ENCODE measurements at regions not wholly inside any gene's neighbourhood (a gene's known extent, or its start where the extent isn't known, plus 50 kb on each side); places are given as distances from the start of the nearest gene placed in this dataset.

DNA sequence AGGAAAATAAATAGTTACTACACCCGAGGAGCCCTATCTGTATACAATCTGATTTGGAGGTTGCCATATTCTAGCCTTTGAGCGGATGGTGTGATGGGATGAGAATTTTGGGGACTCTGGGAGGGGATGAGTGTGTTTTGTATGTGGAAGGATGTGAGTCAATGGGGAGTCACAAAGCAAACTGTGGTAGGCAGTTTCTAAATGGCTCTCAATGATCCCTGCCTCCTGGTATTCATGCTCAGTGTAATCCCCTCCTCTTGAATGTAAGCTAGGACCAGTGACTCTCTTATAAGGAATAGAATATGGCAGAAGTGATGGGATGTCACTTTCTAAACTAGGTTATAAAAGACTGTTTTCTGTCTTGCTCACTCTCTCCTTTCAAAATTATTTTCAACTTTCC is 205.7 kb upstream of the RIOK2 start:
- TF ChIP-seq, protein P1, sequence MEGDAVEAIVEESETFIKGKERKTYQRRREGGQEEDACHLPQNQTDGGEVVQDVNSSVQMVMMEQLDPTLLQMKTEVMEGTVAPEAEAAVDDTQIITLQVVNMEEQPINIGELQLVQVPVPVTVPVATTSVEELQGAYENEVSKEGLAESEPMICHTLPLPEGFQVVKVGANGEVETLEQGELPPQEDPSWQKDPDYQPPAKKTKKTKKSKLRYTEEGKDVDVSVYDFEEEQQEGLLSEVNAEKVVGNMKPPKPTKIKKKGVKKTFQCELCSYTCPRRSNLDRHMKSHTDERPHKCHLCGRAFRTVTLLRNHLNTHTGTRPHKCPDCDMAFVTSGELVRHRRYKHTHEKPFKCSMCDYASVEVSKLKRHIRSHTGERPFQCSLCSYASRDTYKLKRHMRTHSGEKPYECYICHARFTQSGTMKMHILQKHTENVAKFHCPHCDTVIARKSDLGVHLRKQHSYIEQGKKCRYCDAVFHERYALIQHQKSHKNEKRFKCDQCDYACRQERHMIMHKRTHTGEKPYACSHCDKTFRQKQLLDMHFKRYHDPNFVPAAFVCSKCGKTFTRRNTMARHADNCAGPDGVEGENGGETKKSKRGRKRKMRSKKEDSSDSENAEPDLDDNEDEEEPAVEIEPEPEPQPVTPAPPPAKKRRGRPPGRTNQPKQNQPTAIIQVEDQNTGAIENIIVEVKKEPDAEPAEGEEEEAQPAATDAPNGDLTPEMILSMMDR (conservative IDR thresholded peaks at IDR 0.05; ENCODE audit: low read depth, low read length): no peak
- H3K4me3 ChIP-seq (ENCODE audit: low read depth, low read length): no peak overlapping the region
- no peak for DNase-seq (ENCODE audit: low read depth)

DNA sequence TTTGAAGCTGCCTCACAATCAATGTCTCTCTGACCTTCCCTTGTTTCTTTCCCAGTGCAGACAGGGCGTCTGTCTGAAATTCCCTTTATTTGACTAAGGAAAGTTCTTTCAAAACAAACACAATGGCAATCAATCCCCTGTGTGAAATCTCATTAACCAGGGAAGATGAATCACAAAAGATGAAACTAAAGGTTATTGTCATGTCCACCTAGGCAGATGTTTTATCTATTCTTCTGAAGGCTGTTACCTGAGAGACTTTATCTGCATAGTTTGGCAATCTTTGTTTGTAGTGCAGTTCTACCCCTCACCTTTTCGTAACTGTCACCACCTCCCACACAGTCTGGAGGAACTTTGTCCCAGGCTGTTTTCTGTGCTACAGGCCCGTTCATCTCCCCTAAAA is 217.5 kb upstream of the RIOK2 start:
- no peak for DNase-seq (ENCODE audit: low read depth)
- H3K4me3 ChIP-seq (ENCODE audit: low read depth, low read length): no peak overlapping the region
- TF ChIP-seq, protein P1 (conservative IDR thresholded peaks at IDR 0.05; ENCODE audit: low read depth, low read length): no peak

DNA sequence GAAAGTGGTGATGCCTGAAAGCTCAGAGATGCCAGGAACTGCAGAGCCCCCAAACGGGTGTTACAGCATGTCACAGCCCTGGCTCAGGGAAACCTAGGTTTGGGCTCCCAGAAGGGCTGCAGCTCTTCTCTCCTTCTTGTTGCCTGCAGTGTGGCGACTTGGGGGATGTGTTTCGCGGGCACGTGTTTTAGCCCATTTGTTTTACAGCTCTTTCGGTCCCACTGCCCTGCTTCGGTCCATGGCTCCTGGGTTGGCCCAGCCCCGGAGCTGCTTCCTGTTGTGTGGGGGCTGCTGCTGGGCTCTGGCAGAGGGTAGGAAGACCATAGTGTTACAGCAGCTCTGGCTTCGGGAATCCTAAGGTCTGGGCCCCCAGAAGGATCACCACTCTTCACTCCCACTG is 222.9 kb upstream of the RIOK2 start:
- no peak for DNase-seq (ENCODE audit: low read depth)
- TF ChIP-seq, protein P1 (conservative IDR thresholded peaks at IDR 0.05; ENCODE audit: low read depth, low read length): no peak
- H3K4me3 ChIP-seq (ENCODE audit: low read depth, low read length): no peak overlapping the region

DNA sequence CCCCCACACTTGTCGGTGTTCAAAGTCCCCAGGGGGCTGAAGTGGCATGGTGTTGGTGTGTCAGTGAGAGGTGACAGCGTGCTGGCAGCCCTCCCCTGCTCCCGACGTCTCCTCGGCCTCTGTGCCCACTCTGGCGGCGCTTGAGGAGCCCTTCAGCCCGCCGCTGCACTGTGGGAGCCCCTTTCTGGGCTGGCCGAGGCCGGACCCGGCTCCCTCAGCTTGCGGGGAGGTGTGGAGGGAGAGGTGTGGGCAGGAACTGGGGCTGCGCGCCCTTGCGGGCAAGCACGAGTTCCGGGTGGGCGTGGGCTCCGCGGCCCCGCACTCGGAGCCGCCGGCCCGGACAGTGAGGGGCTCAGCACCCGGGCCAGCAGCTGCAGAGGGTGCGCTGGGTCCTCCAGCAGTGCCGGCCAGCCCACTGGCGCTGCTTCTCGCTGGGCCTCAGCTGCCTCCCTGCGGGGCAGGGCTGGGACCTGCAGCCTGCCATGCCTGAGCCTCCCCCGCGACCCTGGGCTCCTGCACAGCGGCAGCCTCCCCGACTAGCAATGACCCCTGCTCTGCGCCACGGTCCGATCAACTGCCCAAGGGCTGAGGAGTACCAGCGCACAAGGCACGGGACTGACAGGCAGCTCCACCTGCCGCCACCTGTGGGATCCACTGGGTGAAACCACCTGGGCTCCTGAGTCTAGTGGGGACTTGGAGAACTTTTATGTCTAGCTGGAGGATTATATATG is 224.1 kb upstream of the RIOK2 start:
- no peak overlapping the region for H3K4me3 ChIP-seq (ENCODE audit: low read depth, low read length)
- no peak for DNase-seq (ENCODE audit: low read depth)
- TF ChIP-seq, protein P1 (conservative IDR thresholded peaks at IDR 0.05; ENCODE audit: low read depth, low read length): no peak

DNA sequence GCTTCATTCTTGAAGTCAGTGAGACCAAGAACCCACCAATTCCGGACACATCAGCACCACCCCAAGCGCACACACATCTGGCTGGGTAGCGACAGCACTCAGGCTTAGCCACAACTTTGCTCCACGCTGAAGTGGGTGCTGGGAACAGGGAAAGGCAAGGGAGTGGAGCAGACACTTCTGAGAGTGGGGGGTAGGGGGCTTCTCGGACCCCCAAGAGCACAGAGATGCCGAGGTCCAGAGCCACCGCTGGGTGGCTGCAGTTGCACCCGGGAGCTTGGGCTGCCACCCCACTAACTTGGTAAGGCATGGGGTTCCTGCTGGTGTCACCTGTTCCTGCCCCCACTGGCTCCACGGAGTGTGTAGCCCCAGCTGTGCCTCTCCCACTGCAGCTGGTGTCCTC is 225.3 kb upstream of the RIOK2 start:
- no peak overlapping the region for H3K4me3 ChIP-seq (ENCODE audit: low read depth, low read length)
- TF ChIP-seq, protein P1 (conservative IDR thresholded peaks at IDR 0.05; ENCODE audit: low read depth, low read length): no peak
- DNase-seq (ENCODE audit: low read depth): no peak

DNA sequence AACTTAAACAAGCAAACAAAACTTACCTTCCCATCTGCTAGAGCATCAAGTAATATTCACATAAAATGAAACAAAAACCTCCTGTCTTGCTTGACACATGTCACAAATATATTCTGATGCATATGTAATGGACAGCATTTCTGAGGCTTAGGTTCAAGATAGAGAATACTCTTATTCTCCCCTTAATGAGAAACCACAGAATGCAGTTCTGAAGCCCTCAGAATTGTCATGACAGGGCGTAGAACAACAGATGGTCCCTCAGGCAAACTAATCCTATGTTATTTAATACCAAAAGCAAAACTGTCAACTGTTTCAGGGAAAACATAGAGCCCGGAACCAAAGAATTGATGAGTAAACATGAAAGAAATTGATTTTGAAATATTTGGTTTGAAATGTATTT is 229.9 kb upstream of the RIOK2 start:
- DNase-seq (ENCODE audit: low read depth): no peak
- TF ChIP-seq, protein P1 (conservative IDR thresholded peaks at IDR 0.05; ENCODE audit: low read depth, low read length): no peak
- no peak overlapping the region for H3K4me3 ChIP-seq (ENCODE audit: low read depth, low read length)

GRCh38 chr5:97417986-97418385 is 234.9 kb upstream of the RIOK2 start:
- TF ChIP-seq, protein P1 (conservative IDR thresholded peaks at IDR 0.05; ENCODE audit: low read depth, low read length): no peak

More at GRCh38 chr5:97417986-97418385, 234.9 kb upstream of the RIOK2 start:
- no peak overlapping the region for H3K4me3 ChIP-seq (ENCODE audit: low read depth, low read length)
- no peak for DNase-seq (ENCODE audit: low read depth)
